ENCODE measurements at regions not wholly inside any gene's neighbourhood (a gene's known extent, or its start where the extent isn't known, plus 50 kb on each side); places are given as distances from the start of the nearest gene placed in this dataset.

DNA sequence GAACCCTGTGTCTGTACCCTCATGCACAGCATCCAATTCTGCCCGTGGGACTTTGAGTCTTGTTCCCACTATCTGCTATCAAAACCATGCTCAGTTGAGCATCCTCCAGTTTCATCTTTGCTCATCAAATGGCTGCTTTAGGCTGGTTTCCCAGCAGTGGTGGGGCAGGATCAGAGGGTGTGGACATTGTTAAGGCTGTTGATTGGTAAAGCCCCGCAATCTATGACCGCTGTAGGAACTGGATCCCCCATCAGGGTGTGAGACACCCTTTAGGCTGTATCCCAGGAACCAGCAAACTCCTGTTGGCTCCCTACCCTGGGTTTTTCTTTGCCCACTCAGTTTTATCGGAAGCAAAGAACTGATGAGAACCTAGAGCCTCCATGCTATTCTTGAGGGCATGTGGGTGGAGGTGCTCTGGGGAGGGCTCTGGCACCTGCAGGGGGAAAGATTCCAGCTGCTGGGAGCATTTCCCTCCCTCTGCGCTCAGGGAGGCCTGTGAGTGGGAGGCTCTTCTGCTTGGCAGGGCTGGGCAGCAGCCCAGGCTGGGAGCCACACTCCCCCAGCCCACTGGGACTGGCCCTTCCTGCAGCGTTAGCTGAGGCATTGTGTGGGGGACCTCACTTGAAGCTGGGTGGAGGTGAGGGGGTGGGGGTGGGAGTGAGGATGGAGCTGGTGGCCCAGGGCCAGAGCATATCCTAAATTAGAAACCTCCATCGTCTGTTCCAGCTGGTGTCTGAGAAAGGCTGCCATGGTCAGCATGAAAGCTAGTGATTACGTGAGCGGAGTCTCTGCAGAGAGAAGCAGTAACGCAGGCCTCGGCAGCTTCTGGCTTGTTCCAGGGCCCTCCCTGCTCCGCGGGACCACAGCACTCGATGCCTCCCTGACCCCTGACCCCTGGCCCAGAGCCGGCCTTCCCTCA lies 160.6 kb downstream of the IRF8 start:
- no peak for TF ChIP-seq POLR2A (IDR thresholded peaks at IDR 0.05; ENCODE audit: low read depth, low read length)
- DNase-seq (ENCODE audit: insufficient read length, low spot score): no peak
- FAIRE-seq: no peak

DNA sequence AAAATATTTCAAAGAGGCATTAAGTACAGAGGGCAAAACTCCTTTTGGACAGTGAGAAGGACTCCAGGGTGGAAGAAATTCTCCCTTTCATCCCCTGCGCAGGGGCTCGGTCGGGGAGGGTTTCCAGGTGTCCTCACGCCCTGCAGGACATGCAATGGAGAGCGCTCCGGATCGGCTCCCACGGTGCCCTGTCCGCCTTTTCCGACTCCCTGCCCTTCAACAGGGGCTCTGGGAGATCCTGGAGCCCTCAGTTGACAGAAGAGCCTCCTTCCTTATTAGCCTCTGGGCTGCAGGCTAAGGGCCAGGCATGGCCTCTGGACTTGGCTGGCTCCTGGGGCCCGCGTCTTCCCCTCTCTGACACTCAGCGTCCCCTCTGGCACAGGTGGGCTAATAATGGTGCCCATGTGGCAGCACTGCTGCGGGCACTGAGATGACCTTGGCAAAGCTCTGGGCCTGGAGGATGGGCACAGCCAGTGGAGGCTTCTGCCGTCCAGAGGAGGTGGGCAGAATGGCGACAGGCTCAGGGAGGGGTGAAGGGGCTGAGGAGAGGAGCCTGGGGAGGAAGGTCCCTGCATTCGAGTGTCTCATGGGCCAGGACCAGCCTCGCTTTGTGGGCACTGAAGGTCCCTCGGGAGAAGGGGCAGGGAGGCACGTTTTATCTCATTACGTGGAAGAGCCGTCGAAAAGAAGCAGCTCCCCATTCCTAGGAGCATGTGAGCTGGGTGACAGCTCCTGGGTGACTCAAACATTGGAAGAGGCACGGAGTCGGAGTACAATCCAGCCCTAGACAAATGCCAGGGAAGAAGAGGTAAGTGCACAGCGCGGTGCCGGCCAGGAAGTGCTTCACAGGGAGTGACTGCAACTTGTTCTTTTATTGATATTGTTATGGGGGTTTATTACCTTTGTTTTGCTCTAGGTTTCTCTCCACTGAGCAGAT lies 161.7 kb downstream of the IRF8 start:
- FAIRE-seq: no peak
- no peak for TF ChIP-seq POLR2A (IDR thresholded peaks at IDR 0.05; ENCODE audit: low read depth, low read length)
- DNase-seq (ENCODE audit: insufficient read length, low spot score): no peak

DNA sequence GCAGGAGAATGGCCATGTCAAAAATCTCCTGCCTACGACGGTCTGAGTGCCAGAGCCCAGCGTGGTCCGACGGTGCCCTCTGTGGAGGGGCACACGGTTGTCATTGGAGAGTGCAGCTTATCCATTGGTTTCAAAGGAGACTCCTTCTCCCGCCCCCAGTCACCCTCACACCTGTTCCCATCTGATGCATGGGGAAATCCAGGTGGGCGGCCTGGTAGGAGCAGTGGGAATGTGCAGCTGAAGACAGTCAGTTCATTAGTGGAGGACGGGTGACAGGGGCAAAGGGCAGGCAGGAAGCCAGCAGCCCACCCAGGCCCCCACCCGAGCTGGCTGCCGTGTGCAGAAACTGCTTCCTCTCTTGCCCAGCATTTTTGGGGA lies 162.3 kb downstream of the IRF8 start:
- FAIRE-seq: no peak
- no peak for DNase-seq (ENCODE audit: insufficient read length, low spot score)
- TF ChIP-seq POLR2A (IDR thresholded peaks at IDR 0.05; ENCODE audit: low read depth, low read length): no peak

DNA sequence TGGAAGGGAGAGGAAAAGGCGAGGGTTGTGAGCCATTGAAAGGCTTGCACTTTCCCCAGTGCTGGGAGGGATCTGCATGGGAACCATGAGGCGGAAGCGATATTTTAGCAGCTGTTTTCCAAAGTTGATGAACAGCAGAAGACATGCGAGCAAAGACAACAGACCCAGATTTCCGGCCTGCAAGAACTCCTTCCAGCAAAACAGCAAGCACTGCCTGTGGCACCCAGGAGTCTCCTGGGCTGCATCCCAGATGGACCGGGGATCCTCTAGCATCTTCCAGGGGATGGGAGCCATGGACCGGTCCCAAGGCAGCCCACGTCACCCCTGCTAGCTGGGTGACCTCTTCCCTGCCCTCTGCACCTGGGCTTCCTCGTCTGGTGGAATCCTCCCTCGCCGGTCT lies 162.8 kb downstream of the IRF8 start:
- FAIRE-seq (no peak), DNase-seq (ENCODE audit: insufficient read length, low spot score) (no peak)
- TF ChIP-seq POLR2A (IDR thresholded peaks at IDR 0.05; ENCODE audit: low read depth, low read length): no peak

DNA sequence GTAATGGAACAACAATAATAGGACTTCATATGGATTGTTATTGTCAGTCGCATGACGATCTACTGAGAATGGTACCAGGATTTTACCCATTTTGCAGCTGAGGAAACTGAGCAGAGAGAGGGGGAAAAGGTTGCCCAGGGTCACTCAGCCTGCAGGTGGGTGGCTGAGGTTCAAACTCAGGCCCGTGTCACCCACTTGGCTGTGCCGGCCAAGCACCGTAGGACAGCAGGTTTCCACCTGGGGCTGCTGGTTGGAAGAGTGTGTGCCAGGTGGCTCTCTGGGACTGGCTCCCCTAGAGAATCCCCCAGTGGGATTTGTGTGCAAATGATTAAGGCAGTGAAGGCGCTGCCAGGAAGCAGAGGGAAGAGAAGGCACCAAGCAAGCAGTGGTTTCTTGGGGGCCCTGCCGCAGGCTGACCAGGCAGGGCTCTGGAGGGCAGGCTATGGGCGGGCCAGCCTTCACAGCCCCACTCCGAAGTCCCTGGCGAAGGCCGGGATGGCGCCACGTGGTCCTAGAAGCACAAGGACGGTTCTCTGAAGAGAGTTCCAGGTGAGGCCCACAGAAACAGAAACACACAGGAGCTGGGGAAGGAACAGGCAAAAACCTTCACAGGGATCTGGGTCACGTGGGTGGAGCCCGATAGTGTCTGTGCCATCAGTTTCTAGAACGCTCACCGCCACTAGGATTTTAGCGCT lies 163.5 kb downstream of the IRF8 start:
- FAIRE-seq (no peak), DNase-seq (ENCODE audit: insufficient read length, low spot score) (no peak)
- TF ChIP-seq POLR2A (IDR thresholded peaks at IDR 0.05; ENCODE audit: low read depth, low read length): no peak

DNA sequence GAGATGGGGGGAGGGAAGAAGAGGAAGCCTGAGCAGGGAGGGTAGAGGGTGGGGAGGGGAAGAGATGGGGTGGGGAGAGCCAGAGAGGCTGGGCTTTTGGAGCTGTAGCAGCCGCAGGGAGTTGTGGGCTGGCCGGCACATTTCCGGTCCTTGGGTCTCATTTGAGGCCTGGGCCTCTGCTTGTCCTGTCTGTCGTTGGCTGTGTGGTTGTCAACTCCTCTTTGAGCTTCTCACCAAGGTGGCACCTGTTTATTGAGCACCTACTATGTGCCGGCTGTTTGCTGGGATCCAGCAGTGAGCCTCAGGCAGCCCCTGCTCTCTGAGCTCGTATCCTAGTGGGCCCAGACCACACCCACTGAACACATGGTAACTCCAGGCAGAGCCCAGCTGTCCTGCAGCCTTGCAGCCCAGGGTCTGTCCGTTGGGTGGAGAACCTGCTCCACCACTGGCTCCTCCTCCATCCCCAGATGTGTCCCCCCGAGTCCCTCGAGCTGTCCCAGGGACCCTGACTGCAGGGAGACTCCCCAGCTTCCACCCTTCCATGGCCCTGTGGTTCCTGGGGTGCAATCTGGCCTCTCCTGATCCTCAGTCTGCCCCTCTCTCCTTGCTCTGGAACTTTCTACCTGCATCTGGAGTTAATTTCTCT lies 164.9 kb downstream of the IRF8 start:
- FAIRE-seq (no peak), DNase-seq (ENCODE audit: insufficient read length, low spot score) (no peak)
- TF ChIP-seq POLR2A (IDR thresholded peaks at IDR 0.05; ENCODE audit: low read depth, low read length): no peak

DNA sequence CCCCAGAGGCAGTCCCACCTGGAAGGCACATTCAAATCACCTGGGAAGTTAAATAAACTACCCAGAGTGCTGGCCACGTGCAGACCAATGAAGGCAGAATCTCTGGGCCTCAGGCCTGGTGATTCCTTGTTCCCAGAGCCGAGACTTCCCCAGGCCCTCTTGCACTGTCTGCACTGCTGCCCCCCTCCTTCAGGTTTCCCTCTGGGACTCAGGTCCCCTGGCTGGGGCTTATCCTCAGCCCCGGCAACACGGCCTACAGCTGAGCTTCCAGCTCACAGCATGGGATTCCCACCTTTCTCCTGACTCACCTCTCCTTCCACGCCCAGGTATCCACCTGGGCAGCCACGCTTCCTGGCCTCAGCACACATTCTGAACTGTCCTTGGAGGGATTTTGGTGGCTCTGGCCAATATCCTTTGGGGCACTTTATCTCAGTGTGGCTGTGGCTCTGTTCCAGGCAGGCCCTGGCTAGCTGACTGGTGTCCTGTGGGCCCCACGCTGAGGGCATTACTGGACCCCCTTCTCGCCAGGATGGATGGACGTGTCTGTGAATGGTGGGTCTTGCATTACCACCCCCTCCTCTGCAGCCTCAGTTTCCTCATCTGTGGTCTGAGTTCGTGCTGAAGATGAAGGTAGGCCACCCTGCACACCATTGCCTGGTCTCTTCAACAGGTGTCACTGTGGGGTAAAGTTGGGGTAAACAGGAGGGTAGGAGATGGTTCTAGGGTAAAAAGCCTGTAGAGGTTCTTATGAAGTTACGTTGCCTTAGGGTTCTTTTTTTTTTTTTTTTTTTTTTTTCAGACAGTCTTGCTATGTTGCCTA lies 165.7 kb downstream of the IRF8 start:
- DNase-seq (ENCODE audit: insufficient read length, low spot score) (no peak), FAIRE-seq (no peak)
- TF ChIP-seq POLR2A (IDR thresholded peaks at IDR 0.05; ENCODE audit: low read depth, low read length): no peak

DNA sequence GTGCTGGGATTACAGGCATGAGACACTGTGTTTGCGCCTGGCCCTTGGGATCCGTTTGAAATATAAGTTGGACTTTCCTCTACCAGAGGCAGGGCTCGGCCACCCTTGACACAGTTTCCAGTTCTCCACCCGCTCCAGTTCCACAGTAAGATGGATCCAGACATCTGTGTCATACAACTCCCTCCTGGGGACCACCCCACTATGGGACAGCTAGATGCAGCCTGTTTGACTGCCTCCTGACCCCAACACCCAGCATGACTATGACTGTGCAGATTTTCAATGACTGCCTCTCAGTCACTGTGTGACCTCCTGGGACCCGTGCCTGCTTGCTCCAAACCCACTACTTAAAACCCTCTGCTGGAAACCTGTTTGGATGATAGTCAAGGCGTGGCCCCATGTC lies 166.7 kb downstream of the IRF8 start:
- DNase-seq (ENCODE audit: insufficient read length, low spot score) (no peak), FAIRE-seq (no peak)
- no peak for TF ChIP-seq POLR2A (IDR thresholded peaks at IDR 0.05; ENCODE audit: low read depth, low read length)

DNA sequence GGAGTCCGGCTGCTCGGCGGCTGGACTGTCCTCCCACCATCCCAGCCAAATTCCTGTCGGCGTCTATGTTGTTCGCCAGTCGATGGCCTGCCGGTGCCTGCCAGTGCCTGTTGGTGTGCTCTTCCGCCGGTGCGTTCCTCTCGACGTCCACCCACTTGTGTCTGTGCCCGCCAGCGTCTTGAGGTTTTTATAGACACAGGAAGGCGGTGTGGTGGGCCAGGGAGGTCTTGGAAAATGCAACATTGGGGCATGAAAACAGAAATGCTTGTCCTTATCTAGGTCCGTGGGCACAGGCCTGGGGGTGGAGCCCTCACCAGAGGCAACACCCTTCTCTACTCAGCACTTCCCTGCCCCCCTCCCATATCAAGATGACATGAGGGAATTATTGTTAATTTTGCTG lies 167.8 kb downstream of the IRF8 start:
- TF ChIP-seq POLR2A (IDR thresholded peaks at IDR 0.05; ENCODE audit: low read depth, low read length): no peak
- DNase-seq (ENCODE audit: insufficient read length, low spot score): no peak
- no peak for FAIRE-seq

DNA sequence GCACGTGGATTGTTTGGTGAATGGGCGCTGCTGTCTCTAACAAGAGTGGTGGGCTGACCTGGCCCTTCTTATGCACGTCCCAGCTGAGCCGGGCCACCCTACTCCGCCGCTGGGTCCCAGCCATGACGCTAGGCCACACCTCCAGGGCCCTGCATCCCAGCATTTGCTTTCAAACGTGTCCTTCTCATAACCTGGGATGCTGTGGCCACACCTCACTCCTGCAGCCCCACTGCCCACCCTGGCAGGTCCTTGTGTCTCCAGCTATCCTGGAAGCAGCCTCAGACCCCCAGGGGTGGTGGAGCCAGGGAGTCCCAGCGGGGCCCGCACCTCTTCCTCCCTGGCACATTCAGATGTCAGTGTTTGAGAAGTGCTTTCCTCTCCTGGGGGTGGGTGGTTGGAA lies 168.6 kb downstream of the IRF8 start:
- FAIRE-seq: no peak
- TF ChIP-seq POLR2A (IDR thresholded peaks at IDR 0.05; ENCODE audit: low read depth, low read length): no peak
- DNase-seq (ENCODE audit: insufficient read length, low spot score): no peak

DNA sequence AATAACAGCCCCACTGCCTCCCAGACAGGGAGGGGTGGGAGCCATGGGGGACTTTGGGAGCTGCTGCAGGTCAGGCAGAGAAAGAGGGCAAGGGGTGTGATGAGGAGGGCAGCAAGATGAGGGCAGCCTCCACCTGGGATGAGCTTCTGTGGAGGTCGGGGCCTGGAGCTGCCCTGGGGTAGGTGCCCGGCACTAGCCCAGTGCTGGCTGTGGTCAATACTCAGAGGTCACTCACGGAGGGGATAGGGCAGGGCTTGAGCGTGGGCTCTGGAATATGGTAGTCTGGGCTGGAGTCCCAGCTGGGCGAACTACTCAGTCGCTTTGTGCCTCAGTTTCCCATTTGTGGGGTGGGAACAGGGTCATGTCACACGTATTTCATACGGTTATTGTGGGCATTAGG lies 169.0 kb downstream of the IRF8 start:
- FAIRE-seq: no peak

DNA sequence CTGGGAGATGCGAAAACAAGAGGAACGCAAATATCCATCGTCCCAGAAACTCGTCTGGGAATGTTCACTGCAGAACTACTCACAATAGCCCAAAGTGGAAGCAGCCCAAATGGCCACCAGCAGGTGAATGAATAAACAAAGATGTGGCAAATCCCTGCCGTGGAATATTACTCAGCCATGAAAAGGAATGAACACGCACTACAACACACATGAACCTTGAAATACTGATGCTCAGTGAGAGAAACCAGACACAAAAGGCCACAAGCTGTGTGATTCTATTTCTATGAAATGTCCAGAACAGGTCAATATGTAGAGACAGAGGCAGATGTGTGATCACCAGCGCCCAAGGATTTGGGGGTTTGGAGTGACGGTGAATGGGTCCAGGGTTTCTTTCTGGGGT lies 169.8 kb downstream of the IRF8 start:
- TF ChIP-seq POLR2A (IDR thresholded peaks at IDR 0.05; ENCODE audit: low read depth, low read length): no peak
- DNase-seq (ENCODE audit: insufficient read length, low spot score) (no peak), FAIRE-seq (no peak)

More for the DNA sequence above, 169.0 kb downstream of the IRF8 start:
- DNase-seq (ENCODE audit: insufficient read length, low spot score): no peak
- no peak for TF ChIP-seq POLR2A (IDR thresholded peaks at IDR 0.05; ENCODE audit: low read depth, low read length)

Measured in H54 (cell line).